ENCODE measurements at regions not wholly inside any gene's neighbourhood (a gene's known extent, or its start where the extent isn't known, plus 50 kb on each side); places are given as distances from the start of the nearest gene placed in this dataset.
"Not testable (repeated sequence)": the region's sequence is repeated elsewhere in the genome, so short reads cannot be mapped to it uniquely, and the experiment has no call there.

DNA sequence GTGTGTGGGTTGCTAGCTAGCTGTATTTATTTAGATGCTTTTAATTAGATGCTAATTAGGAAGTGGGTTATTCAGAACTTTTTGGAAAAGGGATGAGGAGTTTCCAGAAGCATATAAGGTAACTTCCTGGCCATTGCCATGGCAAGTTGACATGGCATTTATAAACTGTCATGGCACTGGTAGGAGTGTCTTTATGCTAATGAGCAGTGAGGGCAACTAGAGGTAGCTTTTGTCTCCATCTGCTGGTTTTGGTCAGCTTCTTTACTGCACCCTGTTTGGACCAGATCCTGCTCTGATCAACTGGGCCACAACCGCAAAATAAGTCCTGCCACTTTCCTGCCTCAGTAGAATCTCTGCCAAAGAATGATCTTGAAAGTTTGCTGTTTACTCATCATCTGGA, 105.5 kb downstream of the PPIAL4A start:
- not testable (repeated sequence) for TF ChIP-seq POLR2A (IDR thresholded peaks at IDR 0.05)
- TF ChIP-seq, protein P1, sequence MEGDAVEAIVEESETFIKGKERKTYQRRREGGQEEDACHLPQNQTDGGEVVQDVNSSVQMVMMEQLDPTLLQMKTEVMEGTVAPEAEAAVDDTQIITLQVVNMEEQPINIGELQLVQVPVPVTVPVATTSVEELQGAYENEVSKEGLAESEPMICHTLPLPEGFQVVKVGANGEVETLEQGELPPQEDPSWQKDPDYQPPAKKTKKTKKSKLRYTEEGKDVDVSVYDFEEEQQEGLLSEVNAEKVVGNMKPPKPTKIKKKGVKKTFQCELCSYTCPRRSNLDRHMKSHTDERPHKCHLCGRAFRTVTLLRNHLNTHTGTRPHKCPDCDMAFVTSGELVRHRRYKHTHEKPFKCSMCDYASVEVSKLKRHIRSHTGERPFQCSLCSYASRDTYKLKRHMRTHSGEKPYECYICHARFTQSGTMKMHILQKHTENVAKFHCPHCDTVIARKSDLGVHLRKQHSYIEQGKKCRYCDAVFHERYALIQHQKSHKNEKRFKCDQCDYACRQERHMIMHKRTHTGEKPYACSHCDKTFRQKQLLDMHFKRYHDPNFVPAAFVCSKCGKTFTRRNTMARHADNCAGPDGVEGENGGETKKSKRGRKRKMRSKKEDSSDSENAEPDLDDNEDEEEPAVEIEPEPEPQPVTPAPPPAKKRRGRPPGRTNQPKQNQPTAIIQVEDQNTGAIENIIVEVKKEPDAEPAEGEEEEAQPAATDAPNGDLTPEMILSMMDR (IDR thresholded peaks at IDR 0.05): not testable (repeated sequence)
